ENCODE measurements at regions not wholly inside any gene's neighbourhood (a gene's known extent, or its start where the extent isn't known, plus 50 kb on each side); places are given as distances from the start of the nearest gene placed in this dataset.

GRCh38 chr1:18569251-18569650 lies 61.4 kb upstream of the PAX7 start (continued):
- TF ChIP-seq CTCF (conservative IDR thresholded peaks at IDR 0.05; ENCODE audit: low read depth in 2 of 2) (no peak), STAT1 (IDR thresholded peaks at IDR 0.05; ENCODE audit: unreplicated experiment) (no peak), ETS1 (IDR thresholded peaks at IDR 0.05) (no peak), NANOG (IDR thresholded peaks at IDR 0.05; ENCODE audit: borderline replicate concordance) (no peak), EZH2phosphoT487 (IDR thresholded peaks at IDR 0.05; ENCODE audit: unreplicated experiment) (no peak), JUNB (IDR thresholded peaks at IDR 0.05; ENCODE audit: unreplicated experiment) (no peak), POLR2AphosphoS5 (IDR thresholded peaks at IDR 0.05; ENCODE audit: low read depth) (no peak), ZNF114 (CRISPR knock-in tag; IDR thresholded peaks at IDR 0.05) (no peak), REST (IDR thresholded peaks at IDR 0.05; ENCODE audit: unreplicated experiment) (no peak), ZNF331 (CRISPR knock-in tag; IDR thresholded peaks at IDR 0.05; ENCODE audit: low read depth) (no peak), CREB1 (CRISPR knock-in tag; IDR thresholded peaks at IDR 0.05; ENCODE audit: low read depth) (no peak)

GRCh38 chr1:18569811-18570545 lies 60.7 kb upstream of the PAX7 start:
- peaks cover 15% of the 10 kb centered on the region for H3K4me1 Mint-ChIP-seq
- Histone ChIP-seq H4K20me1 (replicated peaks; ENCODE audit: insufficient read depth) (no peaks in the 10 kb centered on the region), H3K4me3 (no peak overlapping the region), H3K4me2 (no peak overlapping the region), H3K9me2 (ENCODE audit: insufficient read depth) (no peaks in the 10 kb centered on the region), H3F3A (replicated peaks; ENCODE audit: low read depth) (no peaks in the 10 kb centered on the region), H3K36me3 (ENCODE audit: insufficient read depth) (no peaks in the 10 kb centered on the region), H3K4me1 (ENCODE audit: insufficient read depth) (0 out of 2 replicates have a peak, but pooled peaks cover 2% of the 10 kb centered on the region), H3K27ac (ENCODE audit: low read depth) (no peak overlapping the region), H3K79me2 (replicated peaks; ENCODE audit: insufficient read depth) (no peaks in the 10 kb centered on the region), H3K27me3 (ENCODE audit: insufficient read depth) (no peaks in the 10 kb centered on the region), H2AFZ (peak overlapping the region; percentile 66; the same call in 1 of the 2 replicates)
- DNase-seq (ENCODE audit: low spot score) (peak; percentile 30), ATAC-seq (peak; percentile 66)
- no peak overlapping the region for H3K27ac Mint-ChIP-seq
- peaks cover 16% of the 10 kb centered on the region for H3K27me3 Mint-ChIP-seq (ENCODE audit: insufficient read depth, low read depth, poor library complexity)
- H3K4me3 Mint-ChIP-seq: no peak overlapping the region
- H3K36me3 Mint-ChIP-seq (ENCODE audit: low read depth): no peaks in the 10 kb centered on the region
- TF ChIP-seq EZH2phosphoT487 (IDR thresholded peaks at IDR 0.05; ENCODE audit: unreplicated experiment): no peak
- TF ChIP-seq NANOG (IDR thresholded peaks at IDR 0.05; ENCODE audit: borderline replicate concordance): no peak
- no peak for TF ChIP-seq STAT1 (IDR thresholded peaks at IDR 0.05; ENCODE audit: unreplicated experiment)
- no peak for TF ChIP-seq EZH2 (IDR thresholded peaks at IDR 0.05; ENCODE audit: low read depth, unreplicated experiment)
- no peak for TF ChIP-seq ZNF331 (CRISPR knock-in tag; IDR thresholded peaks at IDR 0.05; ENCODE audit: low read depth)
- TF ChIP-seq CREB1 (CRISPR knock-in tag; IDR thresholded peaks at IDR 0.05; ENCODE audit: low read depth): no peak
- 0 out of 4 replicates have a peak, but pooled peaks of 1 of the 2 experiments have one; percentile 15 for TF ChIP-seq CTCF (conservative IDR thresholded peaks at IDR 0.05; ENCODE audit: low read depth in 2 of 2)
- TF ChIP-seq ETS1 (IDR thresholded peaks at IDR 0.05): no peak
- no peaks in the 10 kb centered on the region; the same call in 2 of the 3 replicates for H3K9me3 Mint-ChIP-seq
